ENCODE measurements at regions not wholly inside any gene's neighbourhood (a gene's known extent, or its start where the extent isn't known, plus 50 kb on each side); places are given as distances from the start of the nearest gene placed in this dataset.

DNA sequence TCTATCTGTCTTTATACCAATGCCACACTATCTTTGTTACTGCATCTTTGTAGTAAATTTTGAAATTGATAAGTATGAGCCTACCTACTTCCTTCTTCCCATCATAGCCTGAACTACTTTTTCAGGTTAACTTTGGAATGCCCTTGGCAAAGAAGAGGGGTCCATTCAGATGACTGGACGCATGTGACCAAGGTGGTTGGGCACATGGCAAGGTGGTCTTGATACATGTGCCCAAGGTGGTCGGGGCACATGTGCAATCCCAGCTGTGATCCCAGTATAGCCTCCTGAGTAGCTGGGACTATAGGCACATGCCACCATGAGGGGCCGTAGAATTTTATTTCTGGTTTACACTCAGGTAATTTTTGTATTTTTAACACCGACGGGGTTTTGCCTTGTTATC, 330.2 kb downstream of the GABRB3 start:
- TF ChIP-seq POLR2AphosphoS5 (IDR thresholded peaks at IDR 0.05) (no peak), POLR2A (IDR thresholded peaks at IDR 0.05) (no peak)
- TF ChIP-seq, protein P1, sequence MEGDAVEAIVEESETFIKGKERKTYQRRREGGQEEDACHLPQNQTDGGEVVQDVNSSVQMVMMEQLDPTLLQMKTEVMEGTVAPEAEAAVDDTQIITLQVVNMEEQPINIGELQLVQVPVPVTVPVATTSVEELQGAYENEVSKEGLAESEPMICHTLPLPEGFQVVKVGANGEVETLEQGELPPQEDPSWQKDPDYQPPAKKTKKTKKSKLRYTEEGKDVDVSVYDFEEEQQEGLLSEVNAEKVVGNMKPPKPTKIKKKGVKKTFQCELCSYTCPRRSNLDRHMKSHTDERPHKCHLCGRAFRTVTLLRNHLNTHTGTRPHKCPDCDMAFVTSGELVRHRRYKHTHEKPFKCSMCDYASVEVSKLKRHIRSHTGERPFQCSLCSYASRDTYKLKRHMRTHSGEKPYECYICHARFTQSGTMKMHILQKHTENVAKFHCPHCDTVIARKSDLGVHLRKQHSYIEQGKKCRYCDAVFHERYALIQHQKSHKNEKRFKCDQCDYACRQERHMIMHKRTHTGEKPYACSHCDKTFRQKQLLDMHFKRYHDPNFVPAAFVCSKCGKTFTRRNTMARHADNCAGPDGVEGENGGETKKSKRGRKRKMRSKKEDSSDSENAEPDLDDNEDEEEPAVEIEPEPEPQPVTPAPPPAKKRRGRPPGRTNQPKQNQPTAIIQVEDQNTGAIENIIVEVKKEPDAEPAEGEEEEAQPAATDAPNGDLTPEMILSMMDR (IDR thresholded peaks at IDR 0.05) = no peak
